Natural killer cell treated with Interleukin-12 subunit alpha and Interleukin-12 subunit beta and Interleukin-15 and Interleukin-18, amount 100 ng/mL, for 72 hours (primary cell): ENCODE measurements at regions not wholly inside any gene's neighbourhood (a gene's known extent, or its start where the extent isn't known, plus 50 kb on each side); places are given as distances from the start of the nearest gene placed in this dataset.
"Not testable (repeated sequence)": the region's sequence is repeated elsewhere in the genome, so short reads cannot be mapped to it uniquely, and the experiment has no call there.

ENCODE experiments used
- ATAC-seq, 2 donors: fragments of 150-1000 bp; cut with Tn5 transposase in 1 of 2; sonication (Bioruptor Pico), chemical (Tn5 transposase) in 1 of 2; 2 replicates each; pipeline ENCODE4 v1.10.0; 2021
- DNase-seq: peaks from one replicate; pipeline ENCODE4 v3.0.0; 2022; ENCODE audit warnings: low spot score
- H3K27ac Mint-ChIP-seq, 2 donors: 1 replicate in 1 of 2; 2 replicates in 1 of 2; pipeline ENCODE4 v1.8.0; 2022; ENCODE audit warnings: mixed read lengths in 2 of 2, mild to moderate bottlenecking in 1 of 2, moderate library complexity in 1 of 2
- H3K27me3 Mint-ChIP-seq, 2 donors: 1 replicate in 1 of 2; 2 replicates in 1 of 2; pipeline ENCODE4 v1.8.0; 2022; ENCODE audit warnings: mixed read lengths in 2 of 2
- H3K36me3 Mint-ChIP-seq: one replicate; pipeline ENCODE4 v1.8.0; 2022; ENCODE audit warnings: mixed read lengths
- H3K4me1 Mint-ChIP-seq, 2 donors: 1 replicate in 1 of 2; 2 replicates in 1 of 2; pipeline ENCODE4 v1.8.0; 2022; ENCODE audit warnings: low read depth in 2 of 2, mixed read lengths in 2 of 2, mild to moderate bottlenecking in 1 of 2
- H3K4me3 Mint-ChIP-seq: one replicate; pipeline ENCODE4 v1.8.0; 2022; ENCODE audit warnings: mixed read lengths
- H3K9me3 Mint-ChIP-seq: 2 replicates; pipeline ENCODE4 v1.8.0; 2022; ENCODE audit warnings: mixed read lengths

- Mint-ChIP-seq H3K9me3 (no peaks in the 10 kb centered on the region), H3K27me3 (no peaks in the 10 kb centered on the region), H3K27ac (peak overlapping the region; percentile 91 to 95), H3K4me1 (peaks cover 20 to 32% of the 10 kb centered on the region in 2 donors), H3K36me3 (no peaks in the 10 kb centered on the region), H3K4me3 (peak overlapping the region; percentile 75)
- peak; percentile 69 for DNase-seq
- peak; percentile 84 to 88 for ATAC-seq
Observed at GRCh38 chrX:9369802-9370291, 95.0 kb upstream of the TBL1X start.

GRCh38 chrX:9370893-9371292, 94.0 kb upstream of the TBL1X start:
- Mint-ChIP-seq H3K27me3 (no peaks in the 10 kb centered on the region), H3K36me3 (no peaks in the 10 kb centered on the region), H3K9me3 (no peaks in the 10 kb centered on the region), H3K4me3 (no peak overlapping the region), H3K4me1 (peaks cover 23 to 28% of the 10 kb centered on the region in 2 donors), H3K27ac (peak overlapping the region; percentile 91 to 95)
- ATAC-seq (no peak), DNase-seq (no peak)

GRCh38 chrX:9372866-9373265, 92.0 kb upstream of the TBL1X start:
- ATAC-seq (no peak), DNase-seq (no peak)
- Mint-ChIP-seq H3K36me3 (no peaks in the 10 kb centered on the region), H3K9me3 (no peaks in the 10 kb centered on the region), H3K4me3 (no peak overlapping the region), H3K27ac (peak overlapping the region; percentile 1 to 17), H3K4me1 (peaks cover 32 to 34% of the 10 kb centered on the region in 2 donors), H3K27me3 (no peaks in the 10 kb centered on the region)

- Mint-ChIP-seq H3K36me3 (no peaks in the 10 kb centered on the region), H3K4me3 (no peak overlapping the region), H3K9me3 (no peaks in the 10 kb centered on the region), H3K27ac (peak overlapping the region; percentile 1 to 17), H3K4me1 (peaks cover 31 to 35% of the 10 kb centered on the region in 2 donors), H3K27me3 (no peaks in the 10 kb centered on the region)
- no peak for DNase-seq
- ATAC-seq, result no peak
Observed at GRCh38 chrX:9373789-9374188, 91.1 kb upstream of the TBL1X start.

GRCh38 chrX:9374555-9374954, 90.3 kb upstream of the TBL1X start:
- no peak for ATAC-seq

GRCh38 chrX:9376111-9376510, 88.7 kb upstream of the TBL1X start:
- peak overlapping the region in 1 of 2 donors; percentile 72 for H3K27ac Mint-ChIP-seq
- no peak overlapping the region for H3K4me3 Mint-ChIP-seq
- no peak for ATAC-seq
- no peaks in the 10 kb centered on the region for H3K9me3 Mint-ChIP-seq
- DNase-seq, result no peak
- H3K27me3 Mint-ChIP-seq, result no peaks in the 10 kb centered on the region
- no peaks in the 10 kb centered on the region for H3K36me3 Mint-ChIP-seq
- peaks cover 21 to 37% of the 10 kb centered on the region in 2 donors for H3K4me1 Mint-ChIP-seq

More at GRCh38 chrX:9374555-9374954, 90.3 kb upstream of the TBL1X start:
- Mint-ChIP-seq H3K36me3 (no peaks in the 10 kb centered on the region), H3K27me3 (no peaks in the 10 kb centered on the region), H3K27ac (peak overlapping the region in 1 of 2 donors; percentile 7), H3K4me3 (no peak overlapping the region), H3K4me1 (peaks cover 31 to 39% of the 10 kb centered on the region in 2 donors), H3K9me3 (no peaks in the 10 kb centered on the region)
- no peak for DNase-seq

- Mint-ChIP-seq H3K27ac (peak overlapping the region in 1 of 2 donors; percentile 72), H3K4me1 (peaks cover 21 to 39% of the 10 kb centered on the region in 2 donors)
- not testable (repeated sequence) for DNase-seq, H3K9me3 Mint-ChIP-seq, H3K4me3 Mint-ChIP-seq, ATAC-seq, H3K27me3 Mint-ChIP-seq, H3K36me3 Mint-ChIP-seq
Observed at GRCh38 chrX:9377216-9377615, 87.6 kb upstream of the TBL1X start.

- Mint-ChIP-seq H3K4me1 (peaks cover 35 to 57% of the 10 kb centered on the region in 2 donors), H3K27ac (peak overlapping the region; percentile 76 to 81), H3K9me3 (no peaks in the 10 kb centered on the region), H3K27me3 (no peaks in the 10 kb centered on the region), H3K36me3 (no peaks in the 10 kb centered on the region), H3K4me3 (peak overlapping the region; percentile 30)
- ATAC-seq, result peak; percentile 90
- DNase-seq, result peak; percentile 65
Observed at GRCh38 chrX:9378980-9379696, 85.7 kb upstream of the TBL1X start.

GRCh38 chrX:9379697-9380551, 84.9 kb upstream of the TBL1X start:
- H3K36me3 Mint-ChIP-seq, result no peaks in the 10 kb centered on the region
- no peak for ATAC-seq
- peak overlapping the region; percentile 45 for H3K4me3 Mint-ChIP-seq
- no peaks in the 10 kb centered on the region for H3K9me3 Mint-ChIP-seq
- H3K4me1 Mint-ChIP-seq, result peaks cover 35 to 59% of the 10 kb centered on the region in 2 donors
- DNase-seq, result no peak
- peak overlapping the region; percentile 76 to 81 for H3K27ac Mint-ChIP-seq
- H3K27me3 Mint-ChIP-seq, result no peaks in the 10 kb centered on the region

GRCh38 chrX:9383655-9384054, 81.2 kb upstream of the TBL1X start:
- ATAC-seq, result peak; percentile 52 to 62
- Mint-ChIP-seq H3K36me3 (no peaks in the 10 kb centered on the region), H3K4me3 (peak overlapping the region; percentile 12), H3K27me3 (no peaks in the 10 kb centered on the region), H3K4me1 (peaks cover 28 to 43% of the 10 kb centered on the region in 2 donors), H3K9me3 (no peaks in the 10 kb centered on the region), H3K27ac (peak overlapping the region; percentile 19 to 59)
- DNase-seq, result no peak

- no peaks in the 10 kb centered on the region for H3K27me3 Mint-ChIP-seq
- no peaks in the 10 kb centered on the region for H3K36me3 Mint-ChIP-seq
- no peaks in the 10 kb centered on the region for H3K9me3 Mint-ChIP-seq
- no peak overlapping the region for H3K4me3 Mint-ChIP-seq
- no peak overlapping the region for H3K27ac Mint-ChIP-seq
- ATAC-seq, result no peak
- DNase-seq, result no peak
- peaks cover 11 to 23% of the 10 kb centered on the region in 2 donors for H3K4me1 Mint-ChIP-seq
Observed at GRCh38 chrX:9388450-9388849, 76.4 kb upstream of the TBL1X start.

- H3K9me3 Mint-ChIP-seq, result no peaks in the 10 kb centered on the region
- peak overlapping the region; percentile 62 to 73 for H3K27ac Mint-ChIP-seq
- no peaks in the 10 kb centered on the region for H3K36me3 Mint-ChIP-seq
- DNase-seq (no peak), ATAC-seq (no peak)
- H3K4me3 Mint-ChIP-seq, result no peak overlapping the region
- peaks cover 8 to 14% of the 10 kb centered on the region in 2 donors for H3K4me1 Mint-ChIP-seq
- H3K27me3 Mint-ChIP-seq, result no peaks in the 10 kb centered on the region
Observed at GRCh38 chrX:9390121-9390520, 74.7 kb upstream of the TBL1X start.

- H3K36me3 Mint-ChIP-seq, result no peaks in the 10 kb centered on the region
- no peak for DNase-seq
- H3K9me3 Mint-ChIP-seq, result no peaks in the 10 kb centered on the region
- no peaks in the 10 kb centered on the region for H3K27me3 Mint-ChIP-seq
- H3K4me1 Mint-ChIP-seq, result peaks cover 8 to 16% of the 10 kb centered on the region in 2 donors
- H3K27ac Mint-ChIP-seq, result peak overlapping the region; percentile 62 to 73
- H3K4me3 Mint-ChIP-seq, result no peak overlapping the region
- peak; percentile 75 to 77 for ATAC-seq
Observed at GRCh38 chrX:9390693-9391368, 74.0 kb upstream of the TBL1X start.
